ENCODE measurements at regions not wholly inside any gene's neighbourhood (a gene's known extent, or its start where the extent isn't known, plus 50 kb on each side); places are given as distances from the start of the nearest gene placed in this dataset.
"Not testable (repeated sequence)": the region's sequence is repeated elsewhere in the genome, so short reads cannot be mapped to it uniquely, and the experiment has no call there.

DNA sequence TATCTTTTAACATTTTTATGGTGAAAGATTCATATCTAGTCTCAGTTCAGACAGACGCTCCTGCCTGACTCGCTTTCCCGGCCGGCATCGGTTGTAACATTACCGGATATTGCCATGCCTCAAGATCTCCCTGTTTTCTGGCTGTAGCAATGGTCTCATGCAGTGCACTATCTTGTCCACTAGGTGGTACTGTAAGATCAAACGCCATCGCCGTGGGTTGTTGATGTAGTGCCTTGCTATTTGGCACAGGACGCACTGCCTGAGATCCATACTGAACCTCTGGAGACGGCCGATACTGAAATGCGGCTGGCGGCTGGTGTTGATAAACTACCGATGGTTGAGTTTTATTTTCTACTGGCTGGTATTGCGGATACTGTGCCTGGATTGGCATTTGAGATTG is 75.9 kb upstream of the ZNF195 start:
- H3K9me3 ChIP-seq, H3K27ac ChIP-seq, H3K36me3 ChIP-seq, H3K4me3 ChIP-seq, H3K4me1 ChIP-seq, H3K27me3 ChIP-seq: not testable (repeated sequence)
- DNase-seq (ENCODE audit: low spot score): peak; percentile 80
- TF ChIP-seq, protein P1, sequence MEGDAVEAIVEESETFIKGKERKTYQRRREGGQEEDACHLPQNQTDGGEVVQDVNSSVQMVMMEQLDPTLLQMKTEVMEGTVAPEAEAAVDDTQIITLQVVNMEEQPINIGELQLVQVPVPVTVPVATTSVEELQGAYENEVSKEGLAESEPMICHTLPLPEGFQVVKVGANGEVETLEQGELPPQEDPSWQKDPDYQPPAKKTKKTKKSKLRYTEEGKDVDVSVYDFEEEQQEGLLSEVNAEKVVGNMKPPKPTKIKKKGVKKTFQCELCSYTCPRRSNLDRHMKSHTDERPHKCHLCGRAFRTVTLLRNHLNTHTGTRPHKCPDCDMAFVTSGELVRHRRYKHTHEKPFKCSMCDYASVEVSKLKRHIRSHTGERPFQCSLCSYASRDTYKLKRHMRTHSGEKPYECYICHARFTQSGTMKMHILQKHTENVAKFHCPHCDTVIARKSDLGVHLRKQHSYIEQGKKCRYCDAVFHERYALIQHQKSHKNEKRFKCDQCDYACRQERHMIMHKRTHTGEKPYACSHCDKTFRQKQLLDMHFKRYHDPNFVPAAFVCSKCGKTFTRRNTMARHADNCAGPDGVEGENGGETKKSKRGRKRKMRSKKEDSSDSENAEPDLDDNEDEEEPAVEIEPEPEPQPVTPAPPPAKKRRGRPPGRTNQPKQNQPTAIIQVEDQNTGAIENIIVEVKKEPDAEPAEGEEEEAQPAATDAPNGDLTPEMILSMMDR (IDR thresholded peaks at IDR 0.05): peak; percentile 60 to 81

DNA sequence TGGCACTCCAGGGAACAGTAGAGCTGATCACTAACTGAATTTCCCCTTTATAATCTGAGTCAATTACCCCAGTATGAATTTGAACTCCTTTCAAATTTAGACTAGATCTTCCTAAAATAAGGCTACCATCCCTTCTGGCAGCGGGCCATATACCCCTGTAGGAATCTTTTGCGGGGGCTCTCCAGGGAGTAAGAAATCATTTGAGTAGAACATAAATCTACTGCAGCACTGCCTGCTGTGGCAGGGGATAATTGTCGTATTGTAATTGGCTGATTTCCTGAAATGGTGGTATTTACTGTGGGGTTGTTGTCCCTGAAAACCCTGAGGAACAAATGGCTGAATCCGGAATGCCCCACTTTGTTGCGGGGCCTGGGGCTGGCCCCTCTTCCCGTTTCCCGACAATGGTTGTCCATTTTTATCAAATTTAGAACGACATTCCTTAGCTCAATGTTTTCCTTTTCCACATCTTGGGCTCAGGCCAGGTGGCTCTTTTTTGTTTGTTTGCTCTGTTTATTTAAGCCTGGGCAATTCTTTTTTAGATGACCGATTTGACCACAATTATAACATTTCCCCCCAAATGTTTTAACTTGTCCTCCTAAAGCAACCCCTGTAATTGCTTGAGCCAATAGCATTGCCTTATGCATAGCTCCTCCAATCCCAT is 74.8 kb upstream of the ZNF195 start:
- DNase-seq (ENCODE audit: low spot score); H3K27me3 ChIP-seq; H3K4me1 ChIP-seq; H3K27ac ChIP-seq; H3K4me3 ChIP-seq; H3K36me3 ChIP-seq; H3K9me3 ChIP-seq: not testable (repeated sequence)

DNA sequence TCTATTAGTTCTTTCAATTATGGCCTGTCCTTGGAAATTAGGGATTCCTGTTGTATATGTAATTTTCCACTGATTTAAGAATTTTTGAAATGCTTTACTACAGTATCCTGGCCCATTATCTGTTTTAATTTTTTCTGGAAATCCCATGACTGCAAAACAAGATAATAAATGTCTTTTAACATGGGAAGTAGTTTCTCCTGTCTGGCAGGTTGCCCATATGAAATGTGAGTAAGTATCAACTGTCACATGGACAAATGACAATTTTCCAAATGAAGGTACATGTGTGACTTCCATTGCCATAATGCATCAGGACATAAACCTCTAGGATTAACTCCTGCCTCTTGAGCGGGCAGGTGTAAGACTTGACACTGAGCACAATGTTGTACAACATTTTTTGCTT is 71.9 kb upstream of the ZNF195 start:
- not testable (repeated sequence) for H3K36me3 ChIP-seq; H3K9me3 ChIP-seq; DNase-seq (ENCODE audit: low spot score); H3K27ac ChIP-seq; H3K27me3 ChIP-seq; H3K4me3 ChIP-seq; H3K4me1 ChIP-seq

DNA sequence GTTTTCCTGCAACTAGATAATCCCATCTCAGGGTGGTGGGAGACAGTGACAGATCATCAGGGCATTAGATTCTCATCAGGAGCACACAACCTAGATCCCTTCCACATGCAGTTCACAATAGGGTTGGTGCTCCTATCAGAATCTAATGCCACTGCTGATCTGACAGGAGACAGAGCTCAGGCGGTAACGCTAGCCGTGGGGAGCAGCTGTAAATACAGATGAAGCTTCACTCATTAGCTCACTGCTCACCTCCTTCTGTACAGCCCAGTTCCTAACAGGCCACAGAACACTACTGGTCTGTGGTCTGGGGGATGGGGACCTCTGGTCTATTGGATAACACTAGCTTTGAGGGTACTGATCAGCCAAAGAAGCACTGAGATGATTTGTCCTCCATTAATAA is 66.6 kb upstream of the ZNF195 start:
- H3K4me3 ChIP-seq; H3K9me3 ChIP-seq; H3K27ac ChIP-seq; DNase-seq (ENCODE audit: low spot score); H3K36me3 ChIP-seq; H3K27me3 ChIP-seq: not testable (repeated sequence)
- peaks cover 0 to 12% of the 10 kb centered on the region in 2 donors for H3K4me1 ChIP-seq

DNA sequence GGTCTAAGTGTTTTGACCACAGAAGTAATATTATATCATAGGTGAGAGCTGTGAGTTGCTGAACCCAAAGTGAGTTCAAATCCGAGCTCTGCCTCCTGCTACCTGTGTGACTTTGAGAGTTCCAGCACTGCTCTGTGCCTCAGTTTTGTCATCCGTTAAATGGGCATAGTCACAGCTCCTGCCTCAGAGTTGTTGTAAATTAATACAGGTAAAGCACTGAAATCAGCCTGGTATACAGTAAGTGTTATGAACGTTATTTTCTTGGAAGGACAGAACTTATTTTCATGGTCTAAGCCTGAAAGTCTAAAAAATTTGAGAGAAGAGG is 65.4 kb upstream of the ZNF195 start:
- H3K27ac ChIP-seq; H3K27me3 ChIP-seq; H3K9me3 ChIP-seq; DNase-seq (ENCODE audit: low spot score); H3K4me3 ChIP-seq; H3K36me3 ChIP-seq: not testable (repeated sequence)
- H3K4me1 ChIP-seq: peaks cover 0 to 12% of the 10 kb centered on the region in 2 donors

DNA sequence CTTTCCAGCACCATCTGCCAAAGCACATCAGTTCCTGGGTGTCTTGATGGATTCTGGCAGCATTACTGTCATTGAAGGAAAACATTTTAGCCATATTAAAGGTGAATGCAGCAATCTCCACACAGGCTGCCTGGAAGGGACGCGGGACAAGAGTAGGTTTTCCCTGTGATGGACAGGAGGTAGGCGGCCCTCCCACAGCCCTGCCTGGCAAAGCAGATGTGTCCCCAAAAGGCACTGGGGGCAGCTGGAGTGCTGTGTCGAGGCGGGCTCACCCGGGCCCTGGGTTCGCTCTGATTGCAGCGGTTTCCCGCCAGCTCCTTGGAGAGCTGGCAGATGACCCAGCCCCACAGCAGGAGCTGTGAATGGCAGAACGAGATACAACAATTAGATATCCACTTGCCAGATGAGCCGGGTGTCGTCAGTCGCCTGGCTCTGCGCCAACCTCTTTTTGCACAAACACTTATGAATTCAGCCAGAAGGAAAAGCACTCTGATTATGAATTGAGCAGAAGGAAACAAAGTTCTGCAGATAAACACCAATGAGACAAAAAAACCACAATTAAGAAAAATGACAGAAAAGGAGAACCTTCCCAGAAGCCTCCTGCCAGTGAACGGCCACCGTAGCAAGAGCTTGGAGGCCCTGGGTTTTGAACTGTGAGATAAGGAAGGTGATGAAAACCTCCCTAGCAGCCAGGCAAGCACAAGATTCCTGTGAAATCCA is 64.9 kb upstream of the ZNF195 start:
- not testable (repeated sequence) for H3K4me3 ChIP-seq; DNase-seq (ENCODE audit: low spot score)

DNA sequence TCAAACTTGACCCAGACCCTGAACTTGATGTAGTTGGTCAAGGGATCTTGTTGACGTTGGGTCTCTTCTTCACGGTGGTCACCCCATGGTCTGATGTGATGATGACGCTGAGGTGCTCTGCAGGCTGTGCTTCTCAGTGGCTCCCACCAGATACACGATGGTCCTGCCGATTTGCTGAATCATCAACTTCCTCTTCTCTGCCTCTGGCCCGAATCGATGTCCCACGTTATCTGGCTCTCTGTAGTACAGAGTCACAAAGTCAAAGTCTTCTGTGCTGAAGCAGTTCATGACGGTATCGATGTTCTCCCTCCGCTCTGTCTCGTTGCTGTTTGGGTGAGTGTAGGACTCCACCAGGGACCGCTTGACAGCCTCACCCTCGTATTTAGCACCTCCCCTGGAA is 58.5 kb upstream of the ZNF195 start:
- H3K4me1 ChIP-seq; H3K4me3 ChIP-seq; H3K27me3 ChIP-seq; H3K27ac ChIP-seq; H3K36me3 ChIP-seq; DNase-seq (ENCODE audit: low spot score); H3K9me3 ChIP-seq: not testable (repeated sequence)

More for the DNA sequence above, 64.9 kb upstream of the ZNF195 start:
- H3K36me3 ChIP-seq, H3K27ac ChIP-seq, H3K27me3 ChIP-seq, H3K9me3 ChIP-seq: not testable (repeated sequence)
- peaks cover 0 to 12% of the 10 kb centered on the region in 2 donors for H3K4me1 ChIP-seq

DNA sequence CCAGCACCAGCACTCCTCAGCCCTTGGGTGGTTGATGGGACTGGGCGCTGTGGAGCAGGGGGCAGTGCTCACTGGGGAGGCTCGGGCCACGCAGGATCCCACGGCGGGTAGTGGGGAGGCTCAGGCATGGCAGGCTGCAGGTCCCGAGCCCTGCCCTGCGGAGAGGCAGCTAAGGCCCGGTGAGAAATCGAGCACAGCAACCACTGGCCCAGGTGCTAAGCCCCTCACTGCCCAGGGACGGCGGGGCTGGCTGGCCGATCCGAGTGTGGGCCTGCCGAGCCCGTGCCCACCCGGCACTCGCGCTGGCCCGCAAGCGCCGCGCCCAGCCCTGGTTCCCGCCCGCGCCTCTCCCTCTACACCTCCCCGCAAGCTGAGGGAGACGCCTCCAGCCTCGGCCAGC is 56.0 kb upstream of the ZNF195 start:
- Histone ChIP-seq H3K9me3 (no peaks in the 10 kb centered on the region), H3K4me3 (no peak overlapping the region), H3K27ac (no peak overlapping the region), H3K4me1 (no peaks in the 10 kb centered on the region), H3K36me3 (no peaks in the 10 kb centered on the region), H3K27me3 (no peaks in the 10 kb centered on the region)
- TF ChIP-seq, protein P1 (IDR thresholded peaks at IDR 0.05): no peak
- DNase-seq (ENCODE audit: low spot score): no peak

DNA sequence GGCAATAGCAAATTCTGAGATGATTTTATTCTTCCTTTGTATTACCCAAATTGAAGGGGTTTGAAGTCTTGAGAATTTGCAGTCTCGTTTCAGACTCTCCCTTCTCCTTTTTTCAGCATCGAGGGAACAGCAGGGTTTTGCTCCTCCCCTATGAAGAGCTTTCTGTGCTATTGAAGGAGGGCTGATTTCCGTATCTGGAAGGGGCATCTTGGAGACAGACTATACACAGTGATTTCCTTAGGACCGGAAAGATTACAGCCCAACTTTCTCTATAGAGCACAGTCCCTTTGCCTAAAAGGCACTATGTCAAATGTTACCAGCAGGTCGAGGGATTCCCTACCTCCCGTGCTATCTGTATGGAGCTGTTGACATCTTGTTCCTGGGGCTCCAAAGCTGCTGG is 50.2 kb upstream of the ZNF195 start:
- DNase-seq (ENCODE audit: low spot score); H3K4me3 ChIP-seq: not testable (repeated sequence)

More for the DNA sequence above, 50.2 kb upstream of the ZNF195 start:
- not testable (repeated sequence) for H3K9me3 ChIP-seq, H3K4me1 ChIP-seq, H3K27ac ChIP-seq, H3K36me3 ChIP-seq, H3K27me3 ChIP-seq
